Thymus (tissue), 11 donors: ENCODE measurements at regions not wholly inside any gene's neighbourhood (a gene's known extent, or its start where the extent isn't known, plus 50 kb on each side); places are given as distances from the start of the nearest gene placed in this dataset.

ENCODE experiments used
- DNase-seq, 9 donors: peaks; one replicate each; pipeline ENCODE4 v3.0.0-alpha.2; 2013; ENCODE audit warnings: low spot score in 9 of 9, low read depth in 6 of 9, missing footprints in 1 of 9
- H3K27ac ChIP-seq, 2 donors: one replicate each; pipeline ENCODE4 v1.5.1; 2013; ENCODE audit warnings: control low read depth in 1 of 2, low read depth in 1 of 2, low read length in 1 of 2, mild to moderate bottlenecking in 1 of 2, moderate library complexity in 1 of 2
- H3K27me3 ChIP-seq, 2 donors: one replicate each; pipeline ENCODE4 v1.5.1; 2013; ENCODE audit warnings: low read length in 1 of 2; ENCODE audit not compliant: control insufficient read depth in 2 of 2, insufficient read depth in 1 of 2
- H3K36me3 ChIP-seq, 2 donors: one replicate each; pipeline ENCODE4 v1.5.1; 2013; ENCODE audit warnings: low read length in 1 of 2, mild to moderate bottlenecking in 1 of 2, moderate library complexity in 1 of 2; ENCODE audit not compliant: control insufficient read depth in 2 of 2, insufficient read depth in 2 of 2
- H3K4me1 ChIP-seq, 2 donors: one replicate each; pipeline ENCODE4 v1.5.1; 2013; ENCODE audit warnings: low read length in 2 of 2; ENCODE audit not compliant: control insufficient read depth in 2 of 2, insufficient read depth in 2 of 2
- H3K4me3 ChIP-seq, 2 donors: one replicate each; pipeline ENCODE4 v1.5.1; 2013; ENCODE audit warnings: low read length in 2 of 2, control low read depth in 1 of 2, mild to moderate bottlenecking in 1 of 2
- H3K9me3 ChIP-seq, 2 donors: one replicate each; pipeline ENCODE4 v1.5.1; 2013; ENCODE audit warnings: low read length in 1 of 2, mild to moderate bottlenecking in 1 of 2; ENCODE audit not compliant: control insufficient read depth in 2 of 2, insufficient read depth in 1 of 2
- WGBS: extraction: QIAGEN DNeasy Blood & Tissue Kit; methylation state at CpG from one replicate; pipeline ENCODE4 v1.1.7; 2013; 5-methylcytosine and 5-hydroxymethylcytosine counted together
- donor health status: healthy.

- WGBS = under 1% methylated on average over 89 of the region's 89 CpGs
- no peaks in the 10 kb centered on the region for H3K36me3 ChIP-seq
- H3K4me3 ChIP-seq = peak overlapping the region; percentile 33 to 55
- no peak for DNase-seq
- H3K4me1 ChIP-seq = peaks cover 4 to 17% of the 10 kb centered on the region in 2 donors
- no peak overlapping the region for H3K27ac ChIP-seq
- H3K9me3 ChIP-seq = no peaks in the 10 kb centered on the region
- H3K27me3 ChIP-seq = peaks cover 34 to 70% of the 10 kb centered on the region in 2 donors
These were observed 62.0 kb upstream of the EPB41L1 start for GRCh38 chr20:36092398-36093024.

GRCh38 chr20:36093025-36093803, 61.3 kb upstream of the EPB41L1 start:
- Histone ChIP-seq H3K9me3 (no peaks in the 10 kb centered on the region), H3K27me3 (peaks cover 34 to 67% of the 10 kb centered on the region in 2 donors), H3K36me3 (no peaks in the 10 kb centered on the region), H3K4me1 (peaks cover 11 to 24% of the 10 kb centered on the region in 2 donors), H3K4me3 (peak overlapping the region; percentile 33 to 55), H3K27ac (peak overlapping the region in 1 of 2 donors; percentile 31)
- no peak for DNase-seq
- WGBS = 1% methylated on average over 78 of the region's 78 CpGs

- Histone ChIP-seq H3K27me3 (peaks cover 34 to 64% of the 10 kb centered on the region in 2 donors), H3K9me3 (no peaks in the 10 kb centered on the region), H3K4me1 (peaks cover 15 to 29% of the 10 kb centered on the region in 2 donors), H3K36me3 (no peaks in the 10 kb centered on the region), H3K4me3 (peak overlapping the region in 1 of 2 donors; percentile 55), H3K27ac (no peak overlapping the region)
- no peak for DNase-seq
- 2% methylated on average over 2 of the region's 2 CpGs for WGBS
These were observed 60.8 kb upstream of the EPB41L1 start for GRCh38 chr20:36093804-36094145.

- DNase-seq = no peak
- H3K27ac ChIP-seq = no peak overlapping the region
- no peaks in the 10 kb centered on the region for H3K36me3 ChIP-seq
- no peaks in the 10 kb centered on the region for H3K9me3 ChIP-seq
- H3K4me1 ChIP-seq = peaks cover 15 to 29% of the 10 kb centered on the region in 2 donors
- 76% methylated on average over 6 of the region's 6 CpGs for WGBS
- H3K27me3 ChIP-seq = peaks cover 34 to 59% of the 10 kb centered on the region in 2 donors
- no peak overlapping the region for H3K4me3 ChIP-seq
These were observed 60.0 kb upstream of the EPB41L1 start for GRCh38 chr20:36094497-36094896.

GRCh38 chr20:36096435-36096834, 58.1 kb upstream of the EPB41L1 start:
- H3K36me3 ChIP-seq = no peaks in the 10 kb centered on the region
- H3K4me1 ChIP-seq = peaks cover 15 to 28% of the 10 kb centered on the region in 2 donors
- peaks cover 30 to 41% of the 10 kb centered on the region in 2 donors for H3K27me3 ChIP-seq
- no peak overlapping the region for H3K27ac ChIP-seq
- H3K4me3 ChIP-seq = no peak overlapping the region
- no peaks in the 10 kb centered on the region for H3K9me3 ChIP-seq
- no peak for DNase-seq

- H3K27ac ChIP-seq = peak overlapping the region in 1 of 2 donors; percentile 61
- WGBS = 76% methylated on average over 4 of the region's 4 CpGs
- H3K36me3 ChIP-seq = no peaks in the 10 kb centered on the region
- peaks cover 15 to 21% of the 10 kb centered on the region in 2 donors for H3K4me1 ChIP-seq
- H3K27me3 ChIP-seq = peaks cover 19 to 31% of the 10 kb centered on the region in 2 donors
- no peak for DNase-seq
- H3K9me3 ChIP-seq = no peaks in the 10 kb centered on the region
- no peak overlapping the region for H3K4me3 ChIP-seq
These were observed 57.0 kb upstream of the EPB41L1 start for GRCh38 chr20:36097337-36098151.

GRCh38 chr20:36098364-36098763, 56.2 kb upstream of the EPB41L1 start:
- H3K4me3 ChIP-seq = no peak overlapping the region
- no peaks in the 10 kb centered on the region for H3K36me3 ChIP-seq
- peaks cover 11 to 23% of the 10 kb centered on the region in 2 donors for H3K27me3 ChIP-seq
- WGBS = 2% methylated on average over 2 of the region's 2 CpGs
- H3K4me1 ChIP-seq = peaks cover 13 to 16% of the 10 kb centered on the region in 2 donors
- peak overlapping the region; percentile 8 to 61 for H3K27ac ChIP-seq
- H3K9me3 ChIP-seq = no peaks in the 10 kb centered on the region
- peak; percentile 17 to 71 (median 45) for DNase-seq

GRCh38 chr20:36099106-36099505, 55.4 kb upstream of the EPB41L1 start:
- Histone ChIP-seq H3K9me3 (no peaks in the 10 kb centered on the region), H3K4me1 (peaks cover 13 to 16% of the 10 kb centered on the region in 2 donors), H3K4me3 (no peak overlapping the region), H3K27me3 (peaks cover 3 to 16% of the 10 kb centered on the region in 2 donors), H3K36me3 (no peaks in the 10 kb centered on the region), H3K27ac (no peak overlapping the region)
- 97% methylated on average over 3 of the region's 3 CpGs for WGBS
- DNase-seq = no peak

- H3K27me3 ChIP-seq = no peaks in the 10 kb centered on the region
- DNase-seq = no peak
- 88% methylated on average over 3 of the region's 3 CpGs for WGBS
- H3K36me3 ChIP-seq = no peaks in the 10 kb centered on the region
- peaks cover 13 to 15% of the 10 kb centered on the region in 2 donors for H3K4me1 ChIP-seq
- no peak overlapping the region for H3K4me3 ChIP-seq
- H3K9me3 ChIP-seq = no peaks in the 10 kb centered on the region
- no peak overlapping the region for H3K27ac ChIP-seq
These were observed 53.3 kb upstream of the EPB41L1 start for GRCh38 chr20:36101192-36101591.
